ENCODE measurements at regions not wholly inside any gene's neighbourhood (a gene's known extent, or its start where the extent isn't known, plus 50 kb on each side); places are given as distances from the start of the nearest gene placed in this dataset.

DNA sequence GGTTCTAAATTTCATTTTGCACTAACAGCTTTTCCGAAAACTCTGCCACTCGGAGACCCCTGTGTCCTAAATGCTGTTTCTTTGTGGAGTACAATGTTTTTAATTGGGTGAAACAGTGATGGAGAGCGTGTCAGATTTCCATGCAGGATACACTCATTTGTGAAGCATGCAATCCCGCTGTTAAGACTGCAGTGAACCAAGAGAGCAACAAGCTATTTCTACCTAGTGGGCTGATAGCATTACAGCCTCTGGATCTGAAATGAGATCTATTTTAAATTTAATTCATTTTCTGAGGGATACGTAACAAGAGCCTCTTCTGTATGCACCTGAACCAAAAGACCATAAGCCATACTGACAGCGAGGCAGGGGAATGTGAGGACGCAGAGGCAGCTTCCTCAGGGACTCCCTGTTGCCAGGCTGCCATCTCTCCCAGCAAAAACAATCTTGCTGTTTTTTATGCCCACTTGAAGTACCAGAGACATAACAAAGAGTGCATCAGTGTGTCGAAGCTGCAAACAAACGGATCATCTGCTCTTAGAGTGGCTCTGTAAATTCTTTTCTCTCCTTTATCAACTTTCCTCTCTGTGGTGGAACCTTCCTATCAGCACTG lies 199.9 kb upstream of the COX10 start:
- TF ChIP-seq, protein P1, sequence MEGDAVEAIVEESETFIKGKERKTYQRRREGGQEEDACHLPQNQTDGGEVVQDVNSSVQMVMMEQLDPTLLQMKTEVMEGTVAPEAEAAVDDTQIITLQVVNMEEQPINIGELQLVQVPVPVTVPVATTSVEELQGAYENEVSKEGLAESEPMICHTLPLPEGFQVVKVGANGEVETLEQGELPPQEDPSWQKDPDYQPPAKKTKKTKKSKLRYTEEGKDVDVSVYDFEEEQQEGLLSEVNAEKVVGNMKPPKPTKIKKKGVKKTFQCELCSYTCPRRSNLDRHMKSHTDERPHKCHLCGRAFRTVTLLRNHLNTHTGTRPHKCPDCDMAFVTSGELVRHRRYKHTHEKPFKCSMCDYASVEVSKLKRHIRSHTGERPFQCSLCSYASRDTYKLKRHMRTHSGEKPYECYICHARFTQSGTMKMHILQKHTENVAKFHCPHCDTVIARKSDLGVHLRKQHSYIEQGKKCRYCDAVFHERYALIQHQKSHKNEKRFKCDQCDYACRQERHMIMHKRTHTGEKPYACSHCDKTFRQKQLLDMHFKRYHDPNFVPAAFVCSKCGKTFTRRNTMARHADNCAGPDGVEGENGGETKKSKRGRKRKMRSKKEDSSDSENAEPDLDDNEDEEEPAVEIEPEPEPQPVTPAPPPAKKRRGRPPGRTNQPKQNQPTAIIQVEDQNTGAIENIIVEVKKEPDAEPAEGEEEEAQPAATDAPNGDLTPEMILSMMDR (conservative IDR thresholded peaks at IDR 0.05; ENCODE audit: low read depth, low read length): no peak
- no peak for TF ChIP-seq EZH2 (IDR thresholded peaks at IDR 0.05; ENCODE audit: borderline replicate concordance, low read depth, low read length, poor library complexity, severe bottlenecking)

Measured in A673 (cell line).